ENCODE measurements at regions not wholly inside any gene's neighbourhood (a gene's known extent, or its start where the extent isn't known, plus 50 kb on each side); places are given as distances from the start of the nearest gene placed in this dataset.

DNA sequence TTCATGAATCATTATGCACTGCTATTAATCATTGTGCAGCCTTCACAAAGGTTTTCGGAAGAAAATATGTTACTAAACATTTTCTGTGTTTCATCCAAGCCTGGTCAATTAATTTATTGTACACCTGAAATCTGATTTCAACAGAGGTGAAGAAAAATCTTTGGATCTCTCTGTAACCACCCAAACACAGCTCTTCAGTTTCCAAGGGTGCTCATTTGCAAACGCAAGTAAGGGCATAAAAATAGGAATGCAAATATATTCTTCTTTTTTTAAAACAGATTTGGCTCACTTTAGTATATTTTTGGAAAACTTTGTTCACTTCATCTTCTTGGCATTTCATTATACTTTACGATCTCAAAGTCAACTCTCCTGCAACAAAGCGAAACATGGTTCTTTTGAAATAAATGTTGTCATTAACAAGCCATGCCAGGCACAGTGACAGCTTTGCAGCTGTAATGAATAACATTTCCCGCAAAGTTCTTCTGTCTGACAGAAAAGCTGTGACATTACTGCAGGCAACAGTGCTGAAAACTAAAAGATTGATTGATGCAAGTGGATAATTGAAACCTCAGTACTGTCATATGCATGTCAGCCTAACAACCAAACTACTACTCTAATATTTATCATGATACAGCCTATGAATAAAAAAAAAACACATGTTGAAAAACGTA, 348.3 kb downstream of the FRK start:
- Mint-ChIP-seq H3K9me3 (no peaks in the 10 kb centered on the region), H3K4me1 (peaks cover 27% of the 10 kb centered on the region)

DNA sequence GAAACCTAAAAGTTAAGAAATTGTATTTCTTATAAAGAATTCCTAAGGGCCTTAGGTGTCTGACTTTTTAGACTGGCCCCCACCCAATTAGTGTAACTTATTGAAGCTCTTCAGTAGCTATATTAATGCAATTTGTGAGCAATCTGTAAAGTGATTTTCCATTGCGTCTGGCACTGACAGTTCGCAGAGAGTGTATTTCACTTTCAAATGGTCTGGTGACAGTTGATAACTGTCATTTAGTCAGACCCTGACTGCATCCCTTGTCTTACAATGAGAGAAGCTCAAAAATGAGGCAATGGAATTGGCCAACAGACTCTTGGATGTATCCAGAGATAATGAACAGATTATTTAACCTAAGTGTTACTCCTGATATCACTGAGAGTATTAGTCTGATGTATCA, 351.8 kb downstream of the FRK start:
- H3K27me3 Mint-ChIP-seq (ENCODE audit: low read depth, poor library complexity) = no peaks in the 10 kb centered on the region
- no peaks in the 10 kb centered on the region for H3K9me3 Mint-ChIP-seq
- H3K36me3 Mint-ChIP-seq (ENCODE audit: low read depth) = no peaks in the 10 kb centered on the region
- peaks cover 17% of the 10 kb centered on the region for H3K4me1 Mint-ChIP-seq
- no peak for DNase-seq
- TF ChIP-seq, protein P1, sequence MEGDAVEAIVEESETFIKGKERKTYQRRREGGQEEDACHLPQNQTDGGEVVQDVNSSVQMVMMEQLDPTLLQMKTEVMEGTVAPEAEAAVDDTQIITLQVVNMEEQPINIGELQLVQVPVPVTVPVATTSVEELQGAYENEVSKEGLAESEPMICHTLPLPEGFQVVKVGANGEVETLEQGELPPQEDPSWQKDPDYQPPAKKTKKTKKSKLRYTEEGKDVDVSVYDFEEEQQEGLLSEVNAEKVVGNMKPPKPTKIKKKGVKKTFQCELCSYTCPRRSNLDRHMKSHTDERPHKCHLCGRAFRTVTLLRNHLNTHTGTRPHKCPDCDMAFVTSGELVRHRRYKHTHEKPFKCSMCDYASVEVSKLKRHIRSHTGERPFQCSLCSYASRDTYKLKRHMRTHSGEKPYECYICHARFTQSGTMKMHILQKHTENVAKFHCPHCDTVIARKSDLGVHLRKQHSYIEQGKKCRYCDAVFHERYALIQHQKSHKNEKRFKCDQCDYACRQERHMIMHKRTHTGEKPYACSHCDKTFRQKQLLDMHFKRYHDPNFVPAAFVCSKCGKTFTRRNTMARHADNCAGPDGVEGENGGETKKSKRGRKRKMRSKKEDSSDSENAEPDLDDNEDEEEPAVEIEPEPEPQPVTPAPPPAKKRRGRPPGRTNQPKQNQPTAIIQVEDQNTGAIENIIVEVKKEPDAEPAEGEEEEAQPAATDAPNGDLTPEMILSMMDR (IDR thresholded peaks at IDR 0.05) = no peak
- no peak overlapping the region for H3K27ac Mint-ChIP-seq
- no peak overlapping the region for H3K4me3 Mint-ChIP-seq

More for the DNA sequence above, 348.3 kb downstream of the FRK start:
- Mint-ChIP-seq H3K27ac (no peak overlapping the region), H3K4me3 (no peak overlapping the region), H3K27me3 (ENCODE audit: low read depth, poor library complexity) (no peaks in the 10 kb centered on the region), H3K36me3 (ENCODE audit: low read depth) (no peaks in the 10 kb centered on the region)
- TF ChIP-seq, protein P1 (IDR thresholded peaks at IDR 0.05) = no peak
- no peak for DNase-seq

DNA sequence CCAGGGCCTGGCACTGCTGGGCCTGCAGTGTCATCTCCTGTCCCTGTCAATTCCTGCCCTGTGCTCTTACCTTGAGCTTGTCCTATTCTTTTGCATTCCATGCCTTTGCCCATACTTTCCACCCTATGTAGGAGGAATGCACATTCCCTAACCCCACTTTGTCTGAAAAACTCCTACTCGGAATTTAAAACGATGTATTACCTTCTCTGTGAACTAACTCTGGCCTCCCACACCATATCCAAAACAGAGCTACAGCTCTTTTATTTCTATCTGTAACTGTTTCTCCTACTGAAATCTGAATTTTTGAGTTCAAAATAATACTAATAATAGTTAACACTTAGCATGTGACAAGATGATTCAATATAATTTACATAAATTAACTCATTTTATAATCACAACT, 353.7 kb downstream of the FRK start:
- no peaks in the 10 kb centered on the region for H3K27me3 Mint-ChIP-seq (ENCODE audit: low read depth, poor library complexity)
- peaks cover 7% of the 10 kb centered on the region for H3K4me1 Mint-ChIP-seq
- no peak for DNase-seq
- peaks cover 9% of the 10 kb centered on the region for H3K36me3 Mint-ChIP-seq (ENCODE audit: low read depth)
- no peak overlapping the region for H3K27ac Mint-ChIP-seq
- TF ChIP-seq, protein P1 (IDR thresholded peaks at IDR 0.05) = no peak
- peaks cover 12% of the 10 kb centered on the region for H3K9me3 Mint-ChIP-seq
- no peak overlapping the region for H3K4me3 Mint-ChIP-seq

DNA sequence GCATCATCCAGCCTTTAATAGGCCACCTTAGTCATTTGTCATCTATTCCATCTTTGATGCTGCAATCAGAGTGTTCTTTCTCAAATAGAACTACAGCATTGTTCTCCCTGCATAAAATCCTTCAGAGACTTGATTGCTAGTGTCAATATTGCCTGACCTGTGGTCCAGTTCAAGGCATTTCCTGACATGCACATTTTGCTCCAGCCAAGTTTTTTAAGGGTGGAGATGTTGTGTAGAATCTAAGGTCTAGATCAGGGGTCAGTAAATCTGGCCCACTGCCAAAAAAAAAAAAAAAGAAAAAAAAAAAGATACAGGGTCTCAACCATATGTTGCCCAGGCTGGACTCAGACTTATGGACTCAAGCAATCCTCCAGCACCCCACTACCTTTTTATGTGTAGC, 354.4 kb downstream of the FRK start:
- H3K4me1 Mint-ChIP-seq = peaks cover 5% of the 10 kb centered on the region
- H3K27me3 Mint-ChIP-seq (ENCODE audit: low read depth, poor library complexity) = no peaks in the 10 kb centered on the region
- H3K4me3 Mint-ChIP-seq = no peak overlapping the region
- TF ChIP-seq, protein P1 (IDR thresholded peaks at IDR 0.05) = no peak
- no peak for DNase-seq
- H3K9me3 Mint-ChIP-seq = peaks cover 18% of the 10 kb centered on the region
- no peak overlapping the region for H3K27ac Mint-ChIP-seq
- peaks cover 9% of the 10 kb centered on the region for H3K36me3 Mint-ChIP-seq (ENCODE audit: low read depth)

DNA sequence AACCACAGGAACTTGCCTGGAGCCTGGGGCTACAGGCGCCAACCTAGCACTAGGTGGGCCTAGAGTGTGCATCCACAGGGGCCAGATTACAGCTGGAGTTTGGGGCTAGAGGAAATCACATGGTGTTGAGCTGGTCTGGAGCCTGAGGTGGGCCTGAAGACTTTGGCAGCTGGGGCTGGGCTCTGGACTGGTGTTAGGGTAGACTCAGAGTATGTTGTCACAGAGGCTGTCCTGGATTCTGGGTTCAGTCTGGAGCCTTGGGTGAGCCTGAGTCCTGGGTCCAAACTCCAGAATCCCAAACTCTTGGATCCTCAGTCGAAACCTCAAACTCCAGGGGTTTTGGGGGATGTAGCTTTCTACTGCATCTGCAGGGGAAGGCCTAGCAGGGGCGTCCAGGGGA, 356.7 kb downstream of the FRK start:
- Mint-ChIP-seq H3K27ac (no peak overlapping the region), H3K9me3 (peaks cover 18% of the 10 kb centered on the region), H3K4me1 (peaks cover 5% of the 10 kb centered on the region), H3K4me3 (no peak overlapping the region), H3K27me3 (ENCODE audit: low read depth, poor library complexity) (no peaks in the 10 kb centered on the region), H3K36me3 (ENCODE audit: low read depth) (peaks cover 9% of the 10 kb centered on the region)
- TF ChIP-seq, protein P1 (IDR thresholded peaks at IDR 0.05) = no peak
- no peak for DNase-seq

DNA sequence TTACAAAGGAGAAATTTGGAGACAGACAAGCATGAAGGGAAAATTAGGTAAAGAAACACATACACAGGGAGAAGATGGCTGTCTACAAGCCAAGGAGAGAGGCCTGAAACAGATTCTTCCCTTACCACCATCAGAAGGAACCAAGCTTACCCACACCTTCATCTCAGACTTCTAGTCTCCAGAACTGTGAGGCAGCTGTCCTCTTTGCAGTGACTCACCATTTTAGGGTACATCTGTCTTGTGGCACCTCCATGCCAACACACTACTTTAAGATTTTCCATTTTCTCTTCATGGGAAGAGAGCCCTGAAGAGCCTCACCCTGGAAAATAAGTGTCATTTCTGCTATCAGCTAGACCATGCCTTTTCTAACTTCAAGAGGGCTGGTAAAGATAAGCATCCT, 369.3 kb downstream of the FRK start:
- no peak for DNase-seq
- TF ChIP-seq, protein P1 (IDR thresholded peaks at IDR 0.05) = no peak
- H3K4me1 Mint-ChIP-seq = no peaks in the 10 kb centered on the region
- no peak overlapping the region for H3K4me3 Mint-ChIP-seq
- H3K36me3 Mint-ChIP-seq (ENCODE audit: low read depth) = no peaks in the 10 kb centered on the region
- H3K27me3 Mint-ChIP-seq (ENCODE audit: low read depth, poor library complexity) = no peaks in the 10 kb centered on the region
- no peaks in the 10 kb centered on the region for H3K9me3 Mint-ChIP-seq
- H3K27ac Mint-ChIP-seq = no peak overlapping the region
